Right atrium auricular region (tissue), 2 donors: ENCODE measurements at regions not wholly inside any gene's neighbourhood (a gene's known extent, or its start where the extent isn't known, plus 50 kb on each side); places are given as distances from the start of the nearest gene placed in this dataset.
A peak's percentile ranks its signal among the peaks of the same experiment; 100 is the strongest.

Experiments
- DNase-seq: peaks from one replicate; pipeline ENCODE4 v3.0.0-alpha.2; 2019; ENCODE audit warnings: low spot score
- H3K27ac ChIP-seq, 2 donors: fragments of 200-600 bp; sonication (generic); 1 replicate in 1 of 2; 2 replicates in 1 of 2; pipeline ENCODE4 v1.5.1; 2016 to 2019
- H3K27me3 ChIP-seq, 2 donors: fragments of 200-600 bp; sonication (generic); one replicate each; pipeline versions ENCODE4 v1.5.1 to v1.6.0; 2017 to 2019
- H3K36me3 ChIP-seq: fragments of 200-600 bp; sonication (generic); one replicate; pipeline ENCODE4 v1.5.1; 2016
- H3K4me1 ChIP-seq, 2 donors: fragments of 200-600 bp; sonication (generic); one replicate each; pipeline versions ENCODE4 v1.5.1 to v1.6.0; 2017 to 2019
- H3K4me3 ChIP-seq, 2 donors: fragments of 200-600 bp; sonication (generic); 1 replicate in 1 of 2; 2 replicates in 1 of 2; pipeline ENCODE4 v1.5.1; 2017 to 2019; ENCODE audit warnings: mild to moderate bottlenecking in 1 of 2, moderate library complexity in 1 of 2
- H3K9me3 ChIP-seq, 2 donors: fragments of 200-600 bp; sonication (generic); one replicate each; pipeline ENCODE4 v1.5.1; 2019
- TF ChIP-seq, protein P1 (sequence below), 2 donors: fragments of 200-600 bp; sonication (generic); IDR thresholded peaks; one replicate each; pipeline ENCODE4 v1.5.1; 2019; ENCODE audit warnings: antibody characterized with exemption in 2 of 2

- no peaks in the 10 kb centered on the region for H3K27me3 ChIP-seq
- H3K27ac ChIP-seq: no peak overlapping the region
- DNase-seq: no peak
- H3K36me3 ChIP-seq: no peaks in the 10 kb centered on the region
- TF ChIP-seq, protein P1, sequence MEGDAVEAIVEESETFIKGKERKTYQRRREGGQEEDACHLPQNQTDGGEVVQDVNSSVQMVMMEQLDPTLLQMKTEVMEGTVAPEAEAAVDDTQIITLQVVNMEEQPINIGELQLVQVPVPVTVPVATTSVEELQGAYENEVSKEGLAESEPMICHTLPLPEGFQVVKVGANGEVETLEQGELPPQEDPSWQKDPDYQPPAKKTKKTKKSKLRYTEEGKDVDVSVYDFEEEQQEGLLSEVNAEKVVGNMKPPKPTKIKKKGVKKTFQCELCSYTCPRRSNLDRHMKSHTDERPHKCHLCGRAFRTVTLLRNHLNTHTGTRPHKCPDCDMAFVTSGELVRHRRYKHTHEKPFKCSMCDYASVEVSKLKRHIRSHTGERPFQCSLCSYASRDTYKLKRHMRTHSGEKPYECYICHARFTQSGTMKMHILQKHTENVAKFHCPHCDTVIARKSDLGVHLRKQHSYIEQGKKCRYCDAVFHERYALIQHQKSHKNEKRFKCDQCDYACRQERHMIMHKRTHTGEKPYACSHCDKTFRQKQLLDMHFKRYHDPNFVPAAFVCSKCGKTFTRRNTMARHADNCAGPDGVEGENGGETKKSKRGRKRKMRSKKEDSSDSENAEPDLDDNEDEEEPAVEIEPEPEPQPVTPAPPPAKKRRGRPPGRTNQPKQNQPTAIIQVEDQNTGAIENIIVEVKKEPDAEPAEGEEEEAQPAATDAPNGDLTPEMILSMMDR (IDR thresholded peaks at IDR 0.05): no peak
- no peaks in the 10 kb centered on the region for H3K9me3 ChIP-seq
- H3K4me3 ChIP-seq: no peak overlapping the region
- peaks cover 0 to 16% of the 10 kb centered on the region in 2 donors for H3K4me1 ChIP-seq
Observed at GRCh38 chr4:123615901-123616300, 219.3 kb downstream of the SPRY1 start.

DNA sequence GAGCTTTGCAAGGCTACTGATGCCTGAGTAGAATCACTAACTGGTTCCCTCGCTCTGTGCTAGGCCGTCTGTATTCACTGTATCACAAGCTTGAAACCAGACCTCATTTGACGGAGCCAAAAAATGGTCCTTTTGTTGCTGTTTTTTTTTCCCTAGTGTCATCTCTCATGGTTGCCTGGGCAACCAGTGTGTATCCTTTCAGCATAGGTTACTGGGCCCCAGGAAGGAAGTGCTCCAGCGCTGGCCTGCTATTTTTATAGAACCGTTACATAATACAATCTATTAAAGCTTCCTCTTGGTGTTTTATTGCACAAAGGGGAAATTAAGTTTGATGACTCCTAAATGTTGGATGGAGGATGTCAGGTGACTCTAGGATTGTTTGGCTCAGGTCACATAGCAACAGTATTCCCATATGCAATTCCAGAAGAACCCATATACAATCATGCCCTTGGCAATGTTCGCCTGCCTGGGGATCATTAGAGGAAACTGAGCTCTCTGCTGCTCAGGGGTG is 220.4 kb downstream of the SPRY1 start:
- no peak overlapping the region for H3K4me3 ChIP-seq
- H3K9me3 ChIP-seq: no peaks in the 10 kb centered on the region
- H3K27me3 ChIP-seq: no peaks in the 10 kb centered on the region
- H3K36me3 ChIP-seq: no peaks in the 10 kb centered on the region
- H3K27ac ChIP-seq: peak overlapping the region in 1 of 2 donors; percentile 48
- TF ChIP-seq, protein P1 (IDR thresholded peaks at IDR 0.05): no peak
- peaks cover 0 to 24% of the 10 kb centered on the region in 2 donors for H3K4me1 ChIP-seq
- DNase-seq: peak; percentile 82

DNA sequence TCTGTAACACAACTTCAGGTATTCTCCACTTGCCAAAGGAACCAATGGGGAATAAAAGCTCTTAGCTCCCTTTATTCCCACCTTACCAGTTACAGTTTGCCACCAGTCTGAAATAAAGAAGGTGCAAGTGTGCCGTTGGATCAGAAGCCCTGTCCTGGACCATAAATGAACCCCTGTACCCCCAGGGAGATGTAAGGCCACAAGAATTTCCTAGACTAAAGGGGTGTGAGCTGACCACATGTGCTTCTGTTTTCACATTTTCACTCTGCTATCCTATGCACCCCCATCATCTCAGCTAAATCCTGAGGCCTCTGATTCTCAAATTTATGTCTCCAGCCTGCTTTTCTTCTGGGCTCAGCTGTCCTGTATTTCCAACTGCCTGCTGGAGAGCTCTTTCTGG is 221.2 kb downstream of the SPRY1 start:
- Histone ChIP-seq H3K9me3 (no peaks in the 10 kb centered on the region), H3K27ac (no peak overlapping the region)

GRCh38 chr4:123618606-123619005 is 222.0 kb downstream of the SPRY1 start:
- Histone ChIP-seq H3K27me3 (no peaks in the 10 kb centered on the region), H3K27ac (no peak overlapping the region), H3K36me3 (no peaks in the 10 kb centered on the region), H3K9me3 (no peaks in the 10 kb centered on the region), H3K4me3 (no peak overlapping the region), H3K4me1 (peaks cover 0 to 24% of the 10 kb centered on the region in 2 donors)
- DNase-seq: no peak
- TF ChIP-seq, protein P1 (IDR thresholded peaks at IDR 0.05): no peak

More for the DNA sequence above, 221.2 kb downstream of the SPRY1 start:
- Histone ChIP-seq H3K36me3 (no peaks in the 10 kb centered on the region), H3K27me3 (no peaks in the 10 kb centered on the region), H3K4me3 (no peak overlapping the region), H3K4me1 (peaks cover 0 to 24% of the 10 kb centered on the region in 2 donors)
- TF ChIP-seq, protein P1 (IDR thresholded peaks at IDR 0.05): no peak
- no peak for DNase-seq

GRCh38 chr4:123619326-123619725 is 222.7 kb downstream of the SPRY1 start:
- DNase-seq: no peak
- no peaks in the 10 kb centered on the region for H3K9me3 ChIP-seq

More at GRCh38 chr4:123619326-123619725, 222.7 kb downstream of the SPRY1 start:
- H3K27me3 ChIP-seq: no peaks in the 10 kb centered on the region
- H3K4me1 ChIP-seq: peaks cover 0 to 24% of the 10 kb centered on the region in 2 donors
- H3K27ac ChIP-seq: no peak overlapping the region
- TF ChIP-seq, protein P1 (IDR thresholded peaks at IDR 0.05): no peak
- H3K36me3 ChIP-seq: no peaks in the 10 kb centered on the region
- H3K4me3 ChIP-seq: no peak overlapping the region
